ENCODE measurements at regions not wholly inside any gene's neighbourhood (a gene's known extent, or its start where the extent isn't known, plus 50 kb on each side); places are given as distances from the start of the nearest gene placed in this dataset.

GRCh38 chr5:57550132-57550531 is 67.5 kb upstream of the ACTBL2 start:
- no peak overlapping the region for H3K4me3 ChIP-seq
- no peak for DNase-seq
- WGBS, 2 donors, result 80 to 85% methylated on average over 6 of the region's 6 CpGs
- H3K4me1 ChIP-seq, result no peaks in the 10 kb centered on the region
- ATAC-seq, result no peak
- no peak for TF ChIP-seq CTCF (IDR thresholded peaks at IDR 0.05)
- no peaks in the 10 kb centered on the region for H3K36me3 ChIP-seq
- H3K27ac ChIP-seq, result no peak overlapping the region
- intact Hi-C loops (cut with DNase I), result no loop called here
- H3K27me3 ChIP-seq, result no peaks in the 10 kb centered on the region
- peaks cover 0 to 15% (median 0%) of the 10 kb centered on the region in 11 donors for H3K9me3 ChIP-seq

GRCh38 chr5:57549566-57549965 is 67.0 kb upstream of the ACTBL2 start:
- Histone ChIP-seq H3K9me3 (peaks cover 0 to 15% (median 0%) of the 10 kb centered on the region in 11 donors), H3K4me3 (no peak overlapping the region), H3K4me1 (no peaks in the 10 kb centered on the region), H3K27ac (no peak overlapping the region), H3K36me3 (no peaks in the 10 kb centered on the region), H3K27me3 (no peaks in the 10 kb centered on the region)
- ATAC-seq, result no peak
- DNase-seq, result no peak
- intact Hi-C loops (cut with DNase I), result no loop called here
- TF ChIP-seq CTCF (IDR thresholded peaks at IDR 0.05), result no peak

- no peak for ATAC-seq
- H3K27ac ChIP-seq, result no peak overlapping the region
- 82 to 89% methylated on average over 2 of the region's 2 CpGs for WGBS, 2 donors
- no peaks in the 10 kb centered on the region for H3K4me1 ChIP-seq
- H3K9me3 ChIP-seq, result no peaks in the 10 kb centered on the region
- TF ChIP-seq CTCF (IDR thresholded peaks at IDR 0.05), result no peak
- H3K27me3 ChIP-seq, result no peaks in the 10 kb centered on the region
- H3K36me3 ChIP-seq, result no peaks in the 10 kb centered on the region
- intact Hi-C loops (cut with DNase I), result no loop called here
- DNase-seq, result no peak
- H3K4me3 ChIP-seq, result no peak overlapping the region
These were observed 58.2 kb upstream of the ACTBL2 start for GRCh38 chr5:57540823-57541222.

- DNase-seq, result no peak
- no peak for ATAC-seq
- H3K36me3 ChIP-seq, result no peaks in the 10 kb centered on the region
- no peak overlapping the region for H3K27ac ChIP-seq
- no peak for TF ChIP-seq CTCF (IDR thresholded peaks at IDR 0.05)
- intact Hi-C loops (cut with DNase I), result no loop called here
- WGBS, 2 donors, result 77 to 78% methylated on average over 3 of the region's 3 CpGs
- no peaks in the 10 kb centered on the region for H3K4me1 ChIP-seq
- H3K4me3 ChIP-seq, result no peak overlapping the region
- no peaks in the 10 kb centered on the region for H3K9me3 ChIP-seq
- no peaks in the 10 kb centered on the region for H3K27me3 ChIP-seq
These were observed 56.7 kb upstream of the ACTBL2 start for GRCh38 chr5:57539281-57539701.
